ENCODE measurements at regions not wholly inside any gene's neighbourhood (a gene's known extent, or its start where the extent isn't known, plus 50 kb on each side); places are given as distances from the start of the nearest gene placed in this dataset.

DNA sequence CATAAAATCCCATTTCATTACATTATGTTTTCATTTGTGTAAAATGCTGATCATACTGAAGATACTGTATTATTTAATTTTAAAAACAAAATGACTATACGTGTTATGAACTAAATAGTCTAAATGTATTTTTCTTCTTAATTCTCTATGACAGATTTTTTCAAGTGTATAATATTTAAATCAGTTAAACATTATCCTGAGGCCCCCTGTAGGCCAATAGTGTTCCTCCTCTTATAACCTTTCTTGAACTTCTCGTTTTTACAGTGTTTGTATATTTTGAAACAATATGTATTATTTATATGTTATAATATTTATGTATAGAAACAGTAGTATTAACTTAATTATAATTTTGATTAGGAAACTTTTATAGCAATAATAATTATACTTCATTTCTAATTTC, 151.1 kb upstream of the CHORDC1 start:
- H3K4me1 ChIP-seq (ENCODE audit: control insufficient read depth in 1 of 2, extremely low read depth in 1 of 2, insufficient read depth in 2 of 2, low read length in 2 of 2) = no peaks in the 10 kb centered on the region
- Mint-ChIP-seq H3K4me3 (no peak overlapping the region), H3K27ac (no peak overlapping the region), H3K9me3 (peaks cover 0 to 3% (median 0%) of the 10 kb centered on the region in 3 donors), H3K27me3 (peaks cover 0 to 3% of the 10 kb centered on the region in 2 donors), H3K4me1 (no peaks in the 10 kb centered on the region), H3K36me3 (no peaks in the 10 kb centered on the region)
- H3K9me3 ChIP-seq = no peaks in the 10 kb centered on the region
- H3K36me3 ChIP-seq (ENCODE audit: control insufficient read depth in 2 of 2, extremely low read depth in 1 of 2, insufficient read depth in 1 of 2, low read length in 1 of 2) = no peaks in the 10 kb centered on the region
- no peaks in the 10 kb centered on the region for H3K27me3 ChIP-seq (replicated peaks in 1 of 2; ENCODE audit: control insufficient read depth in 2 of 2, extremely low read depth in 1 of 2, insufficient read depth in 2 of 2, low read length in 1 of 2)
- POLR2A ChIA-PET = no interaction called here
- CTCF ChIA-PET = no interaction called here
- WGBS (ENCODE audit: insufficient coverage) = no CpG with 5 or more reads among the region's 2 CpGs
- no peak for DNase-seq
- no peak overlapping the region for H3K27ac ChIP-seq (ENCODE audit: low read length)
- no peak for ATAC-seq (replicated peaks in 1 of 4)
- no peak overlapping the region for H3K4me3 ChIP-seq (ENCODE audit: control insufficient read depth in 1 of 2, extremely low read depth in 1 of 2, low read length in 1 of 2)

DNA sequence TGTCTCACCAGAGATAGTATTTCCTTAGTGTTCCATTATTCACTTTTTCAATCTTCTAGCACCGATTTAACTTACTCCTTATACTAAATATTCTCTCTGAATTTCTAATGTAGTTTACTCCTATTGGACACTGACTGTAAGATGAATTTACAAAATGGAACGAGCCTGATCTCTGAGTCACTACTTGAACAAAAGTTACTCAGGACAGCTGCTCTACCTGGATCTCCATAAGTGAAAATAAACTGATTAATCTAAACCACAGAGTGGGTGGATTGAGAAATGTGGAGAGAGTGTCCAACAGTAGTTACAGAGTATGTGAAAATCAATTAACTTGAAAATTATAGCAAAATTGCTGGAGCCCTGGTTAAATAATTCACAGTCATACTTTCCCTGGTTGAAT, 141.7 kb upstream of the CHORDC1 start:
- ATAC-seq (replicated peaks in 1 of 4) (no peak), DNase-seq (no peak)
- no peaks in the 10 kb centered on the region for H3K27me3 ChIP-seq (replicated peaks in 1 of 2; ENCODE audit: control insufficient read depth in 2 of 2, extremely low read depth in 1 of 2, insufficient read depth in 2 of 2, low read length in 1 of 2)
- no peaks in the 10 kb centered on the region for H3K4me1 Mint-ChIP-seq
- no CpG with 5 or more reads among the region's 2 CpGs for WGBS (ENCODE audit: insufficient coverage)
- no peaks in the 10 kb centered on the region for H3K4me1 ChIP-seq (ENCODE audit: control insufficient read depth in 1 of 2, extremely low read depth in 1 of 2, insufficient read depth in 2 of 2, low read length in 2 of 2)
- no peaks in the 10 kb centered on the region for H3K9me3 ChIP-seq
- H3K4me3 Mint-ChIP-seq = no peak overlapping the region
- POLR2A ChIA-PET = no interaction called here
- no peak overlapping the region for H3K27ac Mint-ChIP-seq
- H3K27ac ChIP-seq (ENCODE audit: low read length) = no peak overlapping the region
- CTCF ChIA-PET = no interaction called here
- H3K4me3 ChIP-seq (ENCODE audit: control insufficient read depth in 1 of 2, extremely low read depth in 1 of 2, low read length in 1 of 2) = no peak overlapping the region
- no peaks in the 10 kb centered on the region for H3K36me3 Mint-ChIP-seq
- H3K9me3 Mint-ChIP-seq = peaks cover 0 to 3% (median 0%) of the 10 kb centered on the region in 3 donors
- H3K36me3 ChIP-seq (ENCODE audit: control insufficient read depth in 2 of 2, extremely low read depth in 1 of 2, insufficient read depth in 1 of 2, low read length in 1 of 2) = no peaks in the 10 kb centered on the region
- H3K27me3 Mint-ChIP-seq = peaks cover 0 to 2% of the 10 kb centered on the region in 2 donors

DNA sequence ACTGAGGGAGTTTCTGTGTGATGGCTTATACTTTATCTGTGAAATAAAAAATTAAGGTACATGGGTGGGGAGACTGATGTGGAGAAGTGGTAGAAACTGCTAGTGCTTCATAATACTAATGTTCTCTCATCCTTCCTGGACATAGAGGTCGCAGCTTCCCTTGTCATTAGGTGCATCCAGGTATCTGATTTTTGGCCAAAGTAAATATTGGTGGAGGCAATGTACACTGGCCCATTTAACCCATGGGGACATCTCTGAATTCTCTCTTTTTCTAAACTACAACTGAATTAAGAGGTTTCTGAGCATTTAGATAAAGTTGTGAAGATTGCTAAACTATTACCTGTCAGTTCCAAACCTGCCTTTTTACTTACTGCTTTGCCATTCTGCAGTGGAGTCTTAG, 140.9 kb upstream of the CHORDC1 start:
- CTCF ChIA-PET = no interaction called here
- Mint-ChIP-seq H3K27ac (no peak overlapping the region), H3K36me3 (no peaks in the 10 kb centered on the region), H3K4me1 (no peaks in the 10 kb centered on the region), H3K9me3 (peaks cover 0 to 3% (median 0%) of the 10 kb centered on the region in 3 donors), H3K27me3 (no peaks in the 10 kb centered on the region), H3K4me3 (no peak overlapping the region)
- no peaks in the 10 kb centered on the region for H3K27me3 ChIP-seq (replicated peaks in 1 of 2; ENCODE audit: control insufficient read depth in 2 of 2, extremely low read depth in 1 of 2, insufficient read depth in 2 of 2, low read length in 1 of 2)
- H3K27ac ChIP-seq (ENCODE audit: low read length) = no peak overlapping the region
- H3K9me3 ChIP-seq = no peaks in the 10 kb centered on the region
- DNase-seq (no peak), ATAC-seq (replicated peaks in 1 of 4) (no peak)
- WGBS (ENCODE audit: insufficient coverage) = no CpG with 5 or more reads among the region's 1 CpG
- no peak overlapping the region for H3K4me3 ChIP-seq (ENCODE audit: control insufficient read depth in 1 of 2, extremely low read depth in 1 of 2, low read length in 1 of 2)
- no peaks in the 10 kb centered on the region for H3K4me1 ChIP-seq (ENCODE audit: control insufficient read depth in 1 of 2, extremely low read depth in 1 of 2, insufficient read depth in 2 of 2, low read length in 2 of 2)
- H3K36me3 ChIP-seq (ENCODE audit: control insufficient read depth in 2 of 2, extremely low read depth in 1 of 2, insufficient read depth in 1 of 2, low read length in 1 of 2) = no peaks in the 10 kb centered on the region
- POLR2A ChIA-PET = no interaction called here

DNA sequence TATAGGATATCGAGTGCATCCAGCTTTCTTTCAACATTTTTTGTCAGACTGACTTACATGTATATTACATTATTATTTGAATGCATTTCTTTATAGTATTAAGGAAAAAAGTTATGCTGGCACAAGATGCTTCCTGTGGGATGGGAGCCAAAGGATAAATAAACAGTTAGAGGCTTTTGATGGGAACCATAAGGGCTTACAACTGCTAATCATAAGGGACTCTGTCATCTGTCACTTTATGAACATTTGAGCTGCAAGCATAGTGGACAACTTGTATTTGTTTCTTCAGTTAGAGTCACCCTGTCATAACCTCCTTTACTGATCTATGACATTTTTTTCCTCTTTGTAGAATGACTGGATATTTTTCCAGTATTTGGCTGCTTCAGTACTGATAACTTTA, 132.4 kb upstream of the CHORDC1 start:
- no peak overlapping the region for H3K4me3 ChIP-seq (ENCODE audit: control insufficient read depth in 1 of 2, extremely low read depth in 1 of 2, low read length in 1 of 2)
- no peak for ATAC-seq (replicated peaks in 1 of 4)

DNA sequence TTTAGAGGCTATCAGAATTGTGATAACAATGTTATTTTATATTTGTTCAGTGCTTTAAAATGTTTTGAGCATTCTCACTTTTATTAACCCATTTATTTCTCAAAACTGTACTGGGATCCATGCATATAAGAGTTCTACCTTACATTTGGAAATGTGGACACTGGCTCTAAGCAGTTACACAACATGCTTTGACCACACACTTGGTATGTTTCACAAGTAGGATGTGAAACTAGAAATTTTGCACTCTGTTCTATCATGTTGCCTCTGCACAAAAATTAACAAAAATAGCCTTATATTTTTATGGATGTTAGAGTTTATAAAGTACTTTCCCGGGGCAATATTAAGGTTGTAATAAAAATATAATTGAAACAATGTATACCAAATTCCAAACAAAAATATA, 126.9 kb upstream of the CHORDC1 start:
- H3K9me3 ChIP-seq = no peaks in the 10 kb centered on the region
- ChIA-PET POLR2A (no interaction called here), CTCF (no interaction called here)
- Mint-ChIP-seq H3K4me3 (no peak overlapping the region), H3K4me1 (no peaks in the 10 kb centered on the region), H3K36me3 (no peaks in the 10 kb centered on the region), H3K27ac (no peak overlapping the region), H3K9me3 (no peaks in the 10 kb centered on the region), H3K27me3 (peaks cover 1 to 6% of the 10 kb centered on the region in 2 donors)
- no peak overlapping the region for H3K27ac ChIP-seq (ENCODE audit: low read length)
- no peak for DNase-seq
- H3K36me3 ChIP-seq (ENCODE audit: control insufficient read depth in 2 of 2, extremely low read depth in 1 of 2, insufficient read depth in 1 of 2, low read length in 1 of 2) = no peaks in the 10 kb centered on the region
- no CpG with 5 or more reads among the region's 1 CpG for WGBS (ENCODE audit: insufficient coverage)
- no peaks in the 10 kb centered on the region for H3K27me3 ChIP-seq (replicated peaks in 1 of 2; ENCODE audit: control insufficient read depth in 2 of 2, extremely low read depth in 1 of 2, insufficient read depth in 2 of 2, low read length in 1 of 2)
- H3K4me1 ChIP-seq (ENCODE audit: control insufficient read depth in 1 of 2, extremely low read depth in 1 of 2, insufficient read depth in 2 of 2, low read length in 2 of 2) = no peaks in the 10 kb centered on the region
- ATAC-seq (replicated peaks in 1 of 4) = no peak
- no peak overlapping the region for H3K4me3 ChIP-seq (ENCODE audit: control insufficient read depth in 1 of 2, extremely low read depth in 1 of 2, low read length in 1 of 2)

More for the DNA sequence above, 132.4 kb upstream of the CHORDC1 start:
- no peak for DNase-seq
- H3K4me1 Mint-ChIP-seq = no peaks in the 10 kb centered on the region
- H3K4me3 Mint-ChIP-seq = no peak overlapping the region
- H3K9me3 Mint-ChIP-seq = peaks cover 0 to 3% (median 0%) of the 10 kb centered on the region in 3 donors
- Histone ChIP-seq H3K27me3 (replicated peaks in 1 of 2; ENCODE audit: control insufficient read depth in 2 of 2, extremely low read depth in 1 of 2, insufficient read depth in 2 of 2, low read length in 1 of 2) (no peaks in the 10 kb centered on the region), H3K36me3 (ENCODE audit: control insufficient read depth in 2 of 2, extremely low read depth in 1 of 2, insufficient read depth in 1 of 2, low read length in 1 of 2) (no peaks in the 10 kb centered on the region), H3K27ac (ENCODE audit: low read length) (no peak overlapping the region), H3K9me3 (no peaks in the 10 kb centered on the region), H3K4me1 (ENCODE audit: control insufficient read depth in 1 of 2, extremely low read depth in 1 of 2, insufficient read depth in 2 of 2, low read length in 2 of 2) (no peaks in the 10 kb centered on the region)
- ChIA-PET POLR2A (no interaction called here), CTCF (no interaction called here)
- no peaks in the 10 kb centered on the region for H3K36me3 Mint-ChIP-seq
- H3K27ac Mint-ChIP-seq = no peak overlapping the region
- no CpG with 5 or more reads among the region's 1 CpG for WGBS (ENCODE audit: insufficient coverage)
- peaks cover 0 to 6% of the 10 kb centered on the region in 2 donors for H3K27me3 Mint-ChIP-seq

DNA sequence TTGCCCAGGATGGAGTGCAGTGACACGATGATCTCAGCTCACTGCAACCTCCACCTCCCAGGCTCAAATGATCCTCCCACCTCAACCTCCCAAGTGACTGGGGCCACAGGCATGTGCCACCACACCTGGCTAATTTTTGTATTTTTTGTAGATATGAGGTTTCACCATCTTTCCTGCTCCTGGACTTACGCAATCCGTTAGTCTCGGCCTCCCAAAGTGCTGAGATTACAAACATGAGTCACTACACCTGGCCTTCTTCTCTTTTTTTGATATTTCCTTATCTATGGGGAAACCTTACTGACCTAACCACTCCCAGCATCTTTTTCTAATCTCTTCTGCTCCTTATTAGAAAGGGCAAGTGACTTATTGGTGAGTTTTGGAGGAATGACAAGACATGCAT, 121.7 kb upstream of the CHORDC1 start:
- H3K36me3 Mint-ChIP-seq = no peaks in the 10 kb centered on the region
- H3K4me1 Mint-ChIP-seq = no peaks in the 10 kb centered on the region
- no peaks in the 10 kb centered on the region for H3K27me3 ChIP-seq (replicated peaks in 1 of 2; ENCODE audit: control insufficient read depth in 2 of 2, extremely low read depth in 1 of 2, insufficient read depth in 2 of 2, low read length in 1 of 2)
- DNase-seq = no peak
- H3K4me1 ChIP-seq (ENCODE audit: control insufficient read depth in 1 of 2, extremely low read depth in 1 of 2, insufficient read depth in 2 of 2, low read length in 2 of 2) = no peaks in the 10 kb centered on the region
- H3K9me3 Mint-ChIP-seq = no peaks in the 10 kb centered on the region
- H3K27ac Mint-ChIP-seq = no peak overlapping the region
- ATAC-seq (replicated peaks in 1 of 4) = no peak
- no peak overlapping the region for H3K4me3 ChIP-seq (ENCODE audit: control insufficient read depth in 1 of 2, extremely low read depth in 1 of 2, low read length in 1 of 2)
- no peaks in the 10 kb centered on the region for H3K9me3 ChIP-seq
- H3K36me3 ChIP-seq (ENCODE audit: control insufficient read depth in 2 of 2, extremely low read depth in 1 of 2, insufficient read depth in 1 of 2, low read length in 1 of 2) = no peaks in the 10 kb centered on the region
- H3K27me3 Mint-ChIP-seq = peaks cover 0 to 2% of the 10 kb centered on the region in 2 donors
- no peak overlapping the region for H3K4me3 Mint-ChIP-seq
- CTCF ChIA-PET = no interaction called here
- POLR2A ChIA-PET = no interaction called here
- WGBS (ENCODE audit: insufficient coverage) = no CpG with 5 or more reads among the region's 4 CpGs
- no peak overlapping the region for H3K27ac ChIP-seq (ENCODE audit: low read length)

DNA sequence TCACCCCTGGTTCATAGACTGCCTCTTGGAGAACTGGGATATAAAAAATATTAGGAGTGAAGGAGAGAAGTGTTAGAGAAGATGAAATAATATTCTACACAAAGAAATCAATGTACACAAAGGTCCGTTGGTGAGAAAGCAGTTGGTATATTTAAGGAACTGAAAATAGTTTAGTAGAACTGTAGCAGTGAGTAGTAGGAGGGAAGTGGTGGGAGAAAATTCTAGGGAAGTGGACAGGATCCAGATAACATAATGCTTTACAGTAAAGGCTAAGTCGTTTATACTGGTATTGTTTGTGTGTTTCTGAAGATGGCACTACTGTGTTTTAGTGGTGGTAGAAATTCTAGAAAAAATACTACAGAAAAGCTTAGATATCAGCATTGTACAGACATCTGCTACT, 120.8 kb upstream of the CHORDC1 start:
- ATAC-seq (replicated peaks in 1 of 4) (no peak), DNase-seq (no peak)
- 0% methylated on average over 1 of the region's 2 CpGs for WGBS (ENCODE audit: insufficient coverage)
- Histone ChIP-seq H3K4me1 (ENCODE audit: control insufficient read depth in 1 of 2, extremely low read depth in 1 of 2, insufficient read depth in 2 of 2, low read length in 2 of 2) (no peaks in the 10 kb centered on the region), H3K27ac (ENCODE audit: low read length) (no peak overlapping the region), H3K9me3 (no peaks in the 10 kb centered on the region), H3K4me3 (ENCODE audit: control insufficient read depth in 1 of 2, extremely low read depth in 1 of 2, low read length in 1 of 2) (no peak overlapping the region), H3K36me3 (ENCODE audit: control insufficient read depth in 2 of 2, extremely low read depth in 1 of 2, insufficient read depth in 1 of 2, low read length in 1 of 2) (no peaks in the 10 kb centered on the region), H3K27me3 (replicated peaks in 1 of 2; ENCODE audit: control insufficient read depth in 2 of 2, extremely low read depth in 1 of 2, insufficient read depth in 2 of 2, low read length in 1 of 2) (no peaks in the 10 kb centered on the region)
- CTCF ChIA-PET = no interaction called here
- Mint-ChIP-seq H3K4me1 (no peaks in the 10 kb centered on the region), H3K4me3 (no peak overlapping the region), H3K27ac (no peak overlapping the region), H3K36me3 (no peaks in the 10 kb centered on the region), H3K9me3 (no peaks in the 10 kb centered on the region), H3K27me3 (peaks cover 0 to 2% of the 10 kb centered on the region in 2 donors)
- POLR2A ChIA-PET = no interaction called here
